ENCODE measurements at regions not wholly inside any gene's neighbourhood (a gene's known extent, or its start where the extent isn't known, plus 50 kb on each side); places are given as distances from the start of the nearest gene placed in this dataset.

DNA sequence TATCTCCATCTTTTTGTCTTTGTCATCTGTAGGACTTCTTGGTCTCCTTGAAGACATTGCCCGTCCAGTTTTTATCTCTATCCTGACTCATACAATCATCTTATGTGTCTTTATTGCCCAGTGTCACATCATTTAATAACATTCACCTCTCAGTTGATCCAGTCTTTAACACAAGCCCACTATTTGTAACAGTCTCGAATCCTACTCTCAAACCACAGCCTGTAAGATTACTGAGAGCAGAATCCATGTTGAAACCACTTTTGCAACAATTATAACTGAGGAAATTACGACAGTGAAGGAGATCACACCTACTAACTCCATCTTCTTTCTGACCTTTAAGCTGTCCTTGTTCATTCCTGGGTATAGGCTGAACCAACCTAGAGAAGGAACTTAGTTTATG is 1206.0 kb upstream of the ZEB2 start:
- TF ChIP-seq, protein P1, sequence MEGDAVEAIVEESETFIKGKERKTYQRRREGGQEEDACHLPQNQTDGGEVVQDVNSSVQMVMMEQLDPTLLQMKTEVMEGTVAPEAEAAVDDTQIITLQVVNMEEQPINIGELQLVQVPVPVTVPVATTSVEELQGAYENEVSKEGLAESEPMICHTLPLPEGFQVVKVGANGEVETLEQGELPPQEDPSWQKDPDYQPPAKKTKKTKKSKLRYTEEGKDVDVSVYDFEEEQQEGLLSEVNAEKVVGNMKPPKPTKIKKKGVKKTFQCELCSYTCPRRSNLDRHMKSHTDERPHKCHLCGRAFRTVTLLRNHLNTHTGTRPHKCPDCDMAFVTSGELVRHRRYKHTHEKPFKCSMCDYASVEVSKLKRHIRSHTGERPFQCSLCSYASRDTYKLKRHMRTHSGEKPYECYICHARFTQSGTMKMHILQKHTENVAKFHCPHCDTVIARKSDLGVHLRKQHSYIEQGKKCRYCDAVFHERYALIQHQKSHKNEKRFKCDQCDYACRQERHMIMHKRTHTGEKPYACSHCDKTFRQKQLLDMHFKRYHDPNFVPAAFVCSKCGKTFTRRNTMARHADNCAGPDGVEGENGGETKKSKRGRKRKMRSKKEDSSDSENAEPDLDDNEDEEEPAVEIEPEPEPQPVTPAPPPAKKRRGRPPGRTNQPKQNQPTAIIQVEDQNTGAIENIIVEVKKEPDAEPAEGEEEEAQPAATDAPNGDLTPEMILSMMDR (IDR thresholded peaks at IDR 0.05) = no peak
- TF ChIP-seq POLR2AphosphoS5 (IDR thresholded peaks at IDR 0.05) (no peak), EP300 (IDR thresholded peaks at IDR 0.05) (no peak), POLR2A (IDR thresholded peaks at IDR 0.05) (no peak)
- no peaks in the 10 kb centered on the region for H3K27me3 ChIP-seq
- no peak overlapping the region for H3K27ac ChIP-seq
- no peak overlapping the region for H3K4me3 ChIP-seq
- no peaks in the 10 kb centered on the region for H3K9me3 ChIP-seq
- WGBS, 2 donors (ENCODE audit: low coverage in 1 of 2) = 83 to 95% methylated on average over 2 to 3 of the region's 3 CpGs
- no peaks in the 10 kb centered on the region for H3K4me1 ChIP-seq
- ATAC-seq = no peak
- H3K36me3 ChIP-seq = no peaks in the 10 kb centered on the region

DNA sequence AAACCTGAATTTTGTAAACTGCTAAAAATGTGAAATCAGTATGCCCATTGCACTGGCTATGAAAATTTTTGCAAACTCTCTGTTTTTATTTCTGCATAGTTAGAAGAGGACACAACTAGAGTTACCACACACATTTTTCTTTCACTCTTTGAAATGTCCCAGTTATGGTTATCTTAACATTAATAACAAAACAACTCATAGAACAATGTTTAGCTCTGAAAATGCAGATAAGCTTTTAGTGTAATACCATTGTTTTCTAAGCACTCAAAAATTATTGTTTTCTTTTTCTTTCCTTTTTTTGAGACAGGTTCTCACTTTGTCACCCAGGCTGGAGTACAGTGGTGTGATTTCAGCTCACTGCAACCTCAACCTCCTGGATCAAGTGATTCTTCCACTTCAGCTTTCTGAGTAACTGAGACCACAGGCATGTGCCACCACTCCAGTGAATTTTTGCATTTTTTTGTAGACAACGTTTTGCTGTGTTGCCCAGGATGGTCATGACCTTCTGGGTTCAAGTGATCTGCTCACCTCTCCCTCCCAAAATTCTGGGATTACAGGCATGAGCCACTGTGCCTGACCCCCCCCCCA is 1204.5 kb upstream of the ZEB2 start:
- TF ChIP-seq EP300 (IDR thresholded peaks at IDR 0.05) (no peak), POLR2A (IDR thresholded peaks at IDR 0.05) (no peak), POLR2AphosphoS5 (IDR thresholded peaks at IDR 0.05) (no peak)
- TF ChIP-seq, protein P1 (IDR thresholded peaks at IDR 0.05) = no peak
- no peak for ATAC-seq
- Histone ChIP-seq H3K27ac (no peak overlapping the region), H3K4me1 (no peaks in the 10 kb centered on the region), H3K4me3 (no peak overlapping the region), H3K27me3 (no peaks in the 10 kb centered on the region), H3K36me3 (no peaks in the 10 kb centered on the region), H3K9me3 (no peaks in the 10 kb centered on the region)
- 33 to 86% methylated on average over 1 of the region's 1 CpG for WGBS, 2 donors (ENCODE audit: low coverage in 1 of 2)

DNA sequence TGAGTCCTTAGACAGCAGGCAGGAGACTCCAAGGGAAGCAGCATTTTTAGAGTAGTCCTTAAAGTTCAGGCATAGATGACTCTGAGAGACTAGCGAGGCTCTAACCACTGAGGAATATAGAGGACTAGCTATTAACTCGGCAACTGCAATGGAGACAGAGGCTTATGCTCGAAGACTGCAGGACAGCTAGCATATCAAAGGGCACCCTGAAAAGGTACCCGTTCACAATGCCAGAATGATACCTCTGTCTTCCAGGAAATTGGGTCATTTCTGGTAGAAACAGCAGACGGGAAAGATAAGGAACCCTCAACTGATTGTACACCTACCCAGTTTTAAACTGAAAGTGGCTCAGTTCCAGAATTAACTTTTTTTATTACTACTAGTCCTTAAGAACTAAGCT is 1204.0 kb upstream of the ZEB2 start:
- no peak overlapping the region for H3K4me3 ChIP-seq
- no peaks in the 10 kb centered on the region for H3K36me3 ChIP-seq
- TF ChIP-seq EP300 (IDR thresholded peaks at IDR 0.05) (no peak), POLR2AphosphoS5 (IDR thresholded peaks at IDR 0.05) (no peak), POLR2A (IDR thresholded peaks at IDR 0.05) (no peak)
- TF ChIP-seq, protein P1 (IDR thresholded peaks at IDR 0.05) = no peak
- 80 to 90% methylated on average over 4 of the region's 5 CpGs for WGBS, 2 donors (ENCODE audit: low coverage in 1 of 2)
- no peaks in the 10 kb centered on the region for H3K27me3 ChIP-seq
- H3K4me1 ChIP-seq = no peaks in the 10 kb centered on the region
- H3K9me3 ChIP-seq = no peaks in the 10 kb centered on the region
- no peak for ATAC-seq
- H3K27ac ChIP-seq = no peak overlapping the region

DNA sequence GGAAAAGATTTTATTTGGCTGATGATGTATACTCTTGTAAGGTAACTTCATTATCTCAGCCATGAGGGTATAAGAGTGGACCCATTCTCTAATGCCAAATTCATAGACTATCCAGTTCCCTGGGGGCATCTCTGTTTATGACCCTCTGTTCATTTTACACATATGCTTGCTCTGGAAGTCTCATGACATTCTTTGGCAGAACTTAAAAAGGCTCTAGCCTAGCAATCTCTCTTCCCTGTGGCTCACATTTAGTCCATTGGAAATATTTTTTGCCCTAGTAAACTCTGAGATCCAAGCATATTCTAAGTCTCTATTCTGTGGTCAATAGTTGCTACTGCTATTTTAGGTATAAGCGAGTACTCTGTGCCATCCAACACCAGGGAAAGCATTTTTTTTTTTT is 1201.8 kb upstream of the ZEB2 start:
- H3K9me3 ChIP-seq = no peaks in the 10 kb centered on the region

DNA sequence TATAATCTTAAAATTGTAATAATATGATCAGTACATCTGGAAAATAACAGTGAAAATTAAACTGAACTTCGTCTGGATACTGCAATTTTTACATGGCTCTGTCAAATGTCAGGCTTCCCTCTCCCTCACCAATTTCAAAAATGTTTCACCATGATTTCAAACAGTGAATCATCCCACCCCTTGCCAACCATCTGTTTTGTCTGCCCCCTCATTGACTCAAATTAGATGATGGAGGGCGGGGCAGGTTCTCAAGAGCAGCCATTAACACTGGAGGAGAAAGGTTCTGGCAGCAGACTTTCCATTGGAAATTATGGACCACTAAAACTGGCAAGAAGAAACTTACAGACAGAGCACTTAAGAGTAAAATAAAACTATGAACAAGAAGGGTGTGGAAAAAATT is 1195.7 kb upstream of the ZEB2 start:
- H3K27me3 ChIP-seq = no peaks in the 10 kb centered on the region
- no peaks in the 10 kb centered on the region for H3K36me3 ChIP-seq
- WGBS, 2 donors (ENCODE audit: low coverage in 1 of 2) = 82 to 96% methylated on average over 2 of the region's 2 CpGs
- H3K9me3 ChIP-seq = peaks cover 0 to 15% (median 0%) of the 10 kb centered on the region in 3 donors
- H3K27ac ChIP-seq = no peak overlapping the region
- no peak for TF ChIP-seq POLR2A (IDR thresholded peaks at IDR 0.05)
- TF ChIP-seq, protein P1 (IDR thresholded peaks at IDR 0.05) = no peak
- no peak for TF ChIP-seq POLR2AphosphoS5 (IDR thresholded peaks at IDR 0.05)
- TF ChIP-seq EP300 (IDR thresholded peaks at IDR 0.05) = no peak
- no peak overlapping the region for H3K4me3 ChIP-seq
- H3K4me1 ChIP-seq = no peaks in the 10 kb centered on the region
- ATAC-seq = no peak

More for the DNA sequence above, 1201.8 kb upstream of the ZEB2 start:
- Histone ChIP-seq H3K4me1 (no peaks in the 10 kb centered on the region), H3K36me3 (no peaks in the 10 kb centered on the region), H3K4me3 (no peak overlapping the region), H3K27ac (no peak overlapping the region), H3K27me3 (no peaks in the 10 kb centered on the region)
- WGBS, 2 donors (ENCODE audit: low coverage in 1 of 2) = 95 to 100% methylated on average over 1 of the region's 1 CpG
- TF ChIP-seq EP300 (IDR thresholded peaks at IDR 0.05) (no peak), POLR2A (IDR thresholded peaks at IDR 0.05) (no peak), POLR2AphosphoS5 (IDR thresholded peaks at IDR 0.05) (no peak)
- TF ChIP-seq, protein P1 (IDR thresholded peaks at IDR 0.05) = no peak
- no peak for ATAC-seq
